GM04503 (cell line): ENCODE measurements at regions not wholly inside any gene's neighbourhood (a gene's known extent, or its start where the extent isn't known, plus 50 kb on each side); places are given as distances from the start of the nearest gene placed in this dataset.
"Not testable (repeated sequence)": the region's sequence is repeated elsewhere in the genome, so short reads cannot be mapped to it uniquely, and the experiment has no call there.

Experiments used
- DNase-seq: peaks from one replicate; pipeline ENCODE4 v3.0.0-alpha.2; 2012; ENCODE audit warnings: low read depth

- no peak for DNase-seq
These were observed 83.3 kb upstream of the CREB5 start for GRCh38 chr7:28328822-28329660.

GRCh38 chr7:28329661-28330363 lies 82.5 kb upstream of the CREB5 start:
- DNase-seq: no peak

GRCh38 chr7:28330384-28331070 lies 81.8 kb upstream of the CREB5 start:
- no peak for DNase-seq

GRCh38 chr7:28332046-28332445 lies 80.3 kb upstream of the CREB5 start:
- no peak for DNase-seq

- not testable (repeated sequence) for DNase-seq
These were observed 78.8 kb upstream of the CREB5 start for GRCh38 chr7:28333548-28333947.

GRCh38 chr7:28336806-28337205 lies 75.5 kb upstream of the CREB5 start:
- no peak for DNase-seq

- DNase-seq: no peak
These were observed 74.3 kb upstream of the CREB5 start for GRCh38 chr7:28338041-28338440.

- DNase-seq: no peak
These were observed 68.9 kb upstream of the CREB5 start for GRCh38 chr7:28343462-28343861.

GRCh38 chr7:28346256-28346655 lies 66.1 kb upstream of the CREB5 start:
- no peak for DNase-seq

GRCh38 chr7:28346676-28347363 lies 65.5 kb upstream of the CREB5 start:
- DNase-seq: no peak

GRCh38 chr7:28347475-28348318 lies 64.6 kb upstream of the CREB5 start:
- no peak for DNase-seq

- DNase-seq: no peak
These were observed 63.7 kb upstream of the CREB5 start for GRCh38 chr7:28348636-28349035.

GRCh38 chr7:28349637-28350036 lies 62.7 kb upstream of the CREB5 start:
- no peak for DNase-seq

- DNase-seq: no peak
These were observed 61.7 kb upstream of the CREB5 start for GRCh38 chr7:28350662-28351061.

GRCh38 chr7:28351450-28351849 lies 60.9 kb upstream of the CREB5 start:
- DNase-seq: no peak

GRCh38 chr7:28354601-28355402 lies 57.5 kb upstream of the CREB5 start:
- DNase-seq: peak; percentile 48

GRCh38 chr7:28355635-28356319 lies 56.5 kb upstream of the CREB5 start:
- DNase-seq: no peak

- no peak for DNase-seq
These were observed 55.7 kb upstream of the CREB5 start for GRCh38 chr7:28356619-28357018.

GRCh38 chr7:28358423-28358868 lies 53.9 kb upstream of the CREB5 start:
- DNase-seq: peak; percentile 98

GRCh38 chr7:28360739-28361138 lies 51.6 kb upstream of the CREB5 start:
- no peak for DNase-seq
